Pancreas (tissue), 10 donors: ENCODE measurements at regions not wholly inside any gene's neighbourhood (a gene's known extent, or its start where the extent isn't known, plus 50 kb on each side); places are given as distances from the start of the nearest gene placed in this dataset.

Source experiments
- ATAC-seq, 4 donors: fragments of 200-7000 bp; cut with Tn5 transposase; one replicate each; pipeline versions ENCODE4 v1.8.0 to v1.9.1; 2020; ENCODE audit warnings: mild to moderate bottlenecking in 4 of 4, moderate library complexity in 4 of 4
- DNase-seq, 6 donors: peaks; one replicate each; pipeline ENCODE4 v3.0.0-alpha.2; 2020
- FAIRE-seq: peaks from 2 replicates; lab custom pipeline; 2012; peaks lifted over from hg19 to GRCh38; lab: Jason Lieb, UNC
- H3K27ac ChIP-seq, 4 donors: fragments of 200-600 bp; sonication (generic); 1 replicate in 3 of 4; 2 replicates in 1 of 4; pipeline versions ENCODE4 v1.5.0 to v1.8.0; 2020
- H3K27me3 ChIP-seq, 4 donors: fragments of 200-600 bp; one replicate each; pipeline ENCODE4 v1.8.0; 2021
- H3K36me3 ChIP-seq, 3 donors: fragments of 200-600 bp; sonication (generic) in 1 of 3; one replicate each; pipeline versions ENCODE4 v1.5.0 to v1.8.0; 2020 to 2021
- H3K4me1 ChIP-seq, 3 donors: fragments of 200-600 bp; one replicate each; pipeline ENCODE4 v1.8.0; 2021
- H3K4me3 ChIP-seq, 4 donors: fragments of 200-600 bp; sonication (generic) in 2 of 4; one replicate each; pipeline versions ENCODE4 v1.5.0 to v1.8.0; 2020 to 2021
- H3K9me3 ChIP-seq, 4 donors: fragments of 200-600 bp; one replicate each; pipeline ENCODE4 v1.8.0; 2021
- CTCF ChIP-seq, 4 donors: fragments of 200-600 bp; sonication (generic) in 3 of 4; IDR thresholded peaks; one replicate each; pipeline versions ENCODE4 v1.5.0 to v1.8.0; 2021; ENCODE audit warnings: antibody characterized with exemption in 4 of 4
- WGBS, 2 donors: extraction: QIAGEN DNeasy Blood & Tissue Kit; methylation state at CpG; one replicate each; pipeline ENCODE4 v1.1.7; 2013; 5-methylcytosine and 5-hydroxymethylcytosine counted together
- intact Hi-C, 3 donors: fragments of 100-400 bp; cut with DNase I; formaldehyde crosslinking; loops; one replicate each; pipeline versions ENCODE4 v1.11.1 to v1.14.2; 2022
- donor health status: healthy with polysubstance abuse.
- donor health status: DM: no; HTN: no; CAD: no; lungs with moderate emphysema.
- donor health status: DM: no; HTN: no; CAD: no.
- donor health status: control.
- donor health status: control.
- donor health status: Bipolar disorder and iron deficiency.
- donor health status: DM: yes; HTN: yes; CAD: no.
- donor health status: DM: no; HTN: no; CAD: no.
- donor health status: DM: no; HTN: no; CAD: no.
- donor health status: DM: yes; HTN: yes; CAD: no.

DNA sequence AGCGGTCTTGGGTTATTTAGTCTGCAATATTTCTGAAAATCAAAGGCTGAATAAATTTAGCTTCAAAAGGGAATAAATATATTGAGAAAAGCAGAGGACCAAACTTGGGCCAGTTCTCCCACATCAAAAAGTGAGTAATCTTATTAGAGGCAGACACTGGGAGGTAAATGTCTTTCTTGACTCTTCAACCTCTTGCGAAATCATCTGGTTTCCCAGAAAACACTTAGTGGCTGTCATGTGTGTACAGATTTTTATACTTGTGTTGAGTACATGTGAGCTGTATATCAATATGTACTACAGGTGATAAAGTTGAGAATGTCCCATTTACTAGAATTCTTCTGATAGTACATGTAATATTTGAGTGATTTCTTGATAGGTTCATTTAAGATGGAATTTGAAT is 454.9 kb downstream of the PRR16 start:
- no peak for ATAC-seq
- Histone ChIP-seq H3K27me3 (no peaks in the 10 kb centered on the region), H3K36me3 (no peaks in the 10 kb centered on the region), H3K27ac (no peak overlapping the region), H3K9me3 (no peaks in the 10 kb centered on the region), H3K4me1 (no peaks in the 10 kb centered on the region), H3K4me3 (no peak overlapping the region)
- no peak for TF ChIP-seq CTCF (IDR thresholded peaks at IDR 0.05)
- 94 to 95% methylated on average over 2 of the region's 2 CpGs for WGBS, 2 donors
- FAIRE-seq = no peak
- intact Hi-C loops = no loop called here
- DNase-seq = no peak

GRCh38 chr5:120923026-120923425 is 458.9 kb downstream of the PRR16 start:
- WGBS, 2 donors = 82 to 90% methylated on average over 3 of the region's 3 CpGs

DNA sequence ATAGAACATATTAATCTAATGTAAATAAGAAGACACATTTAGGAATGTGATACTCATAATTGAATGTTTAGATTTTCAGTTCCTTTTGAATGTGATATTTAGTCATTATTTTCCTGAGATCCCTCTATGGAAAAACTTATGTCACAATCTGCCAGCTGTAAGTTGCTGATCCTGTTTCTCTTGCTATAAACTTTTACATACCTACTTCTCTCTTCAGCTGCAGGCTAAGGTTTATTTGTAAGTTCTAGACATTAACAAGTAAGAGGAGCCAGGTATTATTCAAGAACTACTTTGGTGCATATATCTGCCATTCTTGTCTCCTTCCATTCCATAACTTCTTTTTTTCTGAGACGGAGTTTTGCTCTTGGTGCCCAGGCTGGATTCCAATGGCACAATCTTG is 462.4 kb downstream of the PRR16 start:
- no peak overlapping the region for H3K4me3 ChIP-seq
- no peaks in the 10 kb centered on the region for H3K27me3 ChIP-seq

More at GRCh38 chr5:120923026-120923425, 458.9 kb downstream of the PRR16 start:
- no peak for ATAC-seq
- H3K4me1 ChIP-seq = peaks cover 0 to 4% (median under 1%) of the 10 kb centered on the region in 3 donors
- H3K4me3 ChIP-seq = no peak overlapping the region
- no peaks in the 10 kb centered on the region for H3K9me3 ChIP-seq
- no peak overlapping the region for H3K27ac ChIP-seq
- H3K27me3 ChIP-seq = no peaks in the 10 kb centered on the region
- no peak for FAIRE-seq
- DNase-seq = no peak
- H3K36me3 ChIP-seq = no peaks in the 10 kb centered on the region
- intact Hi-C loops = no loop called here
- TF ChIP-seq CTCF (IDR thresholded peaks at IDR 0.05) = no peak

DNA sequence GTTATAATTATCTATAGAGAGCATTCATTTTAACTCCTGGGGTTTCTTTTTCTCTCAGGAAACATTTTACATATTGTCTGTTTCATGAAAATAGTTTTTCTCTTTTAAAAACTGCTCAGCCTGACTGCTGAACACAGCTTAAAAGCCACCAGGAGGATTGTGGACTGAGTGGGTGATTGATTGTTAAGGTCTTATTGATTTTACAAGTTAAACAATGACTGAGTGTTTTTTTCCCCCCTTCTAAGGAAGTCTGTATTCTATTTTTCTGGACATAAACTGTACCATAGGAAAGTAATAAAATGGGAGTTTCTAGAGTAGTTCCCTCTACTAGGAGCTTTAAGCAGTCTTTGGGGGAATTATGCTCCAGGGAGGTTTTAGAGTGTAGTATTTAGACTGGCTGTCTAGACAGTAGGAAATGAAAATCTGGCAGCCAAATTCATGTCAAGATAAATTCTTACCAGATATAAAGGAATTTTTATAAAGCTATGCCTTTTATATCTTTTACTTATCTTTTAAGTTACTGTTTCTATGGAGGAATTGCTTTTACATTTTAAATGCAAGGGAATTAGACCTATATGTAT is 463.9 kb downstream of the PRR16 start:
- ATAC-seq (peak; percentile 82 to 96 (median 90)), FAIRE-seq (no peak), DNase-seq (no peak)
- intact Hi-C loops = no loop called here
- peaks cover 0 to 9% (median 4%) of the 10 kb centered on the region in 3 donors for H3K4me1 ChIP-seq
- H3K4me3 ChIP-seq = no peak overlapping the region
- H3K9me3 ChIP-seq = no peaks in the 10 kb centered on the region
- no peak for TF ChIP-seq CTCF (IDR thresholded peaks at IDR 0.05)
- H3K27ac ChIP-seq = peak overlapping the region in 2 of 4 donors; percentile 7 to 47
- no peaks in the 10 kb centered on the region for H3K27me3 ChIP-seq
- no peaks in the 10 kb centered on the region for H3K36me3 ChIP-seq

More for the DNA sequence above, 462.4 kb downstream of the PRR16 start:
- WGBS, 2 donors = 93 to 100% methylated on average over 1 of the region's 1 CpG
- Histone ChIP-seq H3K27ac (no peak overlapping the region), H3K9me3 (no peaks in the 10 kb centered on the region), H3K36me3 (no peaks in the 10 kb centered on the region), H3K4me1 (peaks cover 0 to 9% (median 4%) of the 10 kb centered on the region in 3 donors)
- no peak for TF ChIP-seq CTCF (IDR thresholded peaks at IDR 0.05)
- no peak for ATAC-seq
- no peak for FAIRE-seq
- intact Hi-C loops = no loop called here
- DNase-seq = no peak

GRCh38 chr5:120932480-120932879 is 468.4 kb downstream of the PRR16 start:
- intact Hi-C loops = no loop called here
- Histone ChIP-seq H3K9me3 (no peaks in the 10 kb centered on the region), H3K4me3 (no peak overlapping the region), H3K27me3 (no peaks in the 10 kb centered on the region), H3K36me3 (no peaks in the 10 kb centered on the region), H3K27ac (no peak overlapping the region), H3K4me1 (peaks cover 0 to 9% (median 3%) of the 10 kb centered on the region in 3 donors)
- DNase-seq (no peak), ATAC-seq (no peak), FAIRE-seq (no peak)
- TF ChIP-seq CTCF (IDR thresholded peaks at IDR 0.05) = no peak
